ENCODE measurements at regions not wholly inside any gene's neighbourhood (a gene's known extent, or its start where the extent isn't known, plus 50 kb on each side); places are given as distances from the start of the nearest gene placed in this dataset.

DNA sequence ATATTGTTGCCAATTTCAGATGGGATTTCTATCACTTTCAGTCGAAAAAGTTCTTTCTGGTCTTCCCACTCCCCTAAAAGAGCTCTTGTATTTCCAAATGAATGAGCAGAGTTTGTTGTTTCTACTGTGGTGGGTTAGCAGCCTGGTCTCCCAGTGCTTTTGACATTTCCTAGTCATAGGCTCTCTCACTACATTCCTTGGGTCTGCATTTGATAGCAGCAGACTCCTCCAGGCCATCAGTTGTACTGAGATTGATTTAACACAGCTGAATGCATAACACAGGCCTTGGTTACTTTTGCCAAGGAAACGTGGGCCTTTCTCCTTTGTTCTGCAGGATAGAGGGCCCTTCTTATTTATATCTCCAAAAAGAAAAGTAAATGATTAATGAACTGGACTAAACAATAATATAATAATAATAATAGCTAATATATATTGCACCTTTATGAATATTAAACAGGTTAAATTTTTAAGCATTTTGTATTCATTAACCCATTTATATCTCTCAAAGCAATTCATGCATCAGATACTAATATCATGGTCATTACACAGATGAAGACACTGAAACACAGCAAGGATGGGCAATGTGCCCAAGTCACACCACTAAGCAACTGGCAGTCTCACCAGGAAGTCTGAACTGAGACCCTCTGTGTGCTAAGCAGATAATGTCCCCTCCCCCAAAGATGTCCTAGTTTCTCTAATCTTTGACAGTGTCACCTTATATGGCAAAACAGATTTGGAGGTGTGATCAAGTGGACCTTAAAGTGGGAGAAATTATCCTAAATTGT lies 1579.2 kb downstream of the AACS start:
- no peak for TF ChIP-seq POLR2A (IDR thresholded peaks at IDR 0.05)
- TF ChIP-seq, protein P1, sequence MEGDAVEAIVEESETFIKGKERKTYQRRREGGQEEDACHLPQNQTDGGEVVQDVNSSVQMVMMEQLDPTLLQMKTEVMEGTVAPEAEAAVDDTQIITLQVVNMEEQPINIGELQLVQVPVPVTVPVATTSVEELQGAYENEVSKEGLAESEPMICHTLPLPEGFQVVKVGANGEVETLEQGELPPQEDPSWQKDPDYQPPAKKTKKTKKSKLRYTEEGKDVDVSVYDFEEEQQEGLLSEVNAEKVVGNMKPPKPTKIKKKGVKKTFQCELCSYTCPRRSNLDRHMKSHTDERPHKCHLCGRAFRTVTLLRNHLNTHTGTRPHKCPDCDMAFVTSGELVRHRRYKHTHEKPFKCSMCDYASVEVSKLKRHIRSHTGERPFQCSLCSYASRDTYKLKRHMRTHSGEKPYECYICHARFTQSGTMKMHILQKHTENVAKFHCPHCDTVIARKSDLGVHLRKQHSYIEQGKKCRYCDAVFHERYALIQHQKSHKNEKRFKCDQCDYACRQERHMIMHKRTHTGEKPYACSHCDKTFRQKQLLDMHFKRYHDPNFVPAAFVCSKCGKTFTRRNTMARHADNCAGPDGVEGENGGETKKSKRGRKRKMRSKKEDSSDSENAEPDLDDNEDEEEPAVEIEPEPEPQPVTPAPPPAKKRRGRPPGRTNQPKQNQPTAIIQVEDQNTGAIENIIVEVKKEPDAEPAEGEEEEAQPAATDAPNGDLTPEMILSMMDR (IDR thresholded peaks at IDR 0.05) = no peak
